GM12865 (cell line): ENCODE measurements at regions not wholly inside any gene's neighbourhood (a gene's known extent, or its start where the extent isn't known, plus 50 kb on each side); places are given as distances from the start of the nearest gene placed in this dataset.

Source experiments
- DNase-seq: peaks from one replicate; pipeline ENCODE4 v3.0.0; 2010; ENCODE audit warnings: low read depth
- H3K4me3 ChIP-seq: 2 replicates; pipeline ENCODE4 v1.5.1; 2011; ENCODE audit warnings: mild to moderate bottlenecking, low read depth, low read length, control low read depth
- CTCF ChIP-seq: IDR thresholded peaks from 2 replicates; pipeline ENCODE4 v1.5.1; 2011; ENCODE audit warnings: low read length, control low read depth, low read depth, inconsistent platforms; ENCODE audit not compliant: insufficient read depth; ENCODE audit errors: missing control alignments

- no peak for TF ChIP-seq CTCF
- DNase-seq = no peak
- no peak overlapping the region for H3K4me3 ChIP-seq
Observed at GRCh38 chr1:224859651-224860050, 69.8 kb upstream of the DNAH14 start.

GRCh38 chr1:224860488-224861338, 68.8 kb upstream of the DNAH14 start:
- DNase-seq = no peak
- no peak overlapping the region for H3K4me3 ChIP-seq
- no peak for TF ChIP-seq CTCF

GRCh38 chr1:224861339-224861716, 68.1 kb upstream of the DNAH14 start:
- H3K4me3 ChIP-seq = no peak overlapping the region
- no peak for TF ChIP-seq CTCF
- no peak for DNase-seq

- no peak overlapping the region for H3K4me3 ChIP-seq
- no peak for DNase-seq
- TF ChIP-seq CTCF = no peak
Observed at GRCh38 chr1:224863486-224863885, 66.0 kb upstream of the DNAH14 start.

DNA sequence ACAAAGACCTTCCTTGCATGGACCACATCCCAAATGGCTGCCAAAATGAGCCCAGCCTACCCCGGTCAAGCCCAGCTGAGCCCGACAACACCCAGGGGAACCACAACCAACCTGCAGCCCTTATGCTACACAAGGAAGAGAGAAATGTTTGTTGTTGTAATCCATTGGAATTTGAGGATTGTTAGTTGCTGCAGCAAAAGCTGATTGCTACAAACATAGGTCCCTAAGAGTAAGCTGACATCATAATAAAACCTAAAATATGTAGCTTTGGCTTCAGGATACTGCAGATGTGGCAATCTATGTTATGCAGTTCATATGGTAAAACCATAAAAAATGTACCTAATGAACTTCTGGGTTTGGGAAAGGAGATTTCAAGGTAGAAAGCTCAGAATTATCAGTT, 65.5 kb upstream of the DNAH14 start:
- TF ChIP-seq CTCF = no peak
- no peak for DNase-seq
- no peak overlapping the region for H3K4me3 ChIP-seq

DNA sequence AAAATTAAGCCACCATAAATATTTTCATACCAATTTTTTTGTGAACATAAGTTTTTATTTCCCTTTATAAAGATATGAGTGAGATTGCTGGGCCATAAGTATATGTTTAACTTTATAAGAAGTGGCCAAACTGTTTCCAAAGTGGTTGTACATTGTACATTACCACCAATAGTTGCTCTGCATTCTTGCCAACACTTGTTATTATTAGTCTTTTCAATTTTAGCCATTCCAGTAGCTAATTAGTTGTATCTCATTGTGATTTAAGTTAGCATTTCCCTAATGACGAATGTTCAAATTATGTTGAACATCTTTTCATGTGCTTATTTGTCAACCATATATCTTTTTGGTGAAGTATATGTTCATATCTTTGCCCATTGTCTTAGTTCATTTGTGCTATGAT, 64.0 kb upstream of the DNAH14 start:
- H3K4me3 ChIP-seq = no peak overlapping the region
- no peak for TF ChIP-seq CTCF
- no peak for DNase-seq

DNA sequence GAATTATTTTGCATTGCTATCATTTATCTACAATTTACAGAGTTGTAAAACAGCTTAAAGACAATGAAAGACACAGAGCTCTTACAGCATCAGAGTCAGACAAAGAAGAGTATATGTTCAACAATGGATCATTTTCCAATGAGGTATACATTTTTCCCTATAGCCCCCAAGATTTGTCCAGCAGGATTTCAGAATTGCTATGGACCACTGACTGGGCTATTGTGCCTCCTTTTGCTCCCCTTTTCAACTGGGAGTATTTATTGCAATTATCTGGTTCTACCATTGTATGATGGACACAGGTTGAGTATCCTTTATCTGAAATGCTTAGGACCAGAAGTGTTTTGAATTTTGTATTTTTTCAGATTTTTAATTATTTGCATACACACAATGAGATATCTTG, 62.5 kb upstream of the DNAH14 start:
- H3K4me3 ChIP-seq = no peak overlapping the region
- TF ChIP-seq CTCF = no peak
- no peak for DNase-seq
